ENCODE measurements at regions not wholly inside any gene's neighbourhood (a gene's known extent, or its start where the extent isn't known, plus 50 kb on each side); places are given as distances from the start of the nearest gene placed in this dataset.

DNA sequence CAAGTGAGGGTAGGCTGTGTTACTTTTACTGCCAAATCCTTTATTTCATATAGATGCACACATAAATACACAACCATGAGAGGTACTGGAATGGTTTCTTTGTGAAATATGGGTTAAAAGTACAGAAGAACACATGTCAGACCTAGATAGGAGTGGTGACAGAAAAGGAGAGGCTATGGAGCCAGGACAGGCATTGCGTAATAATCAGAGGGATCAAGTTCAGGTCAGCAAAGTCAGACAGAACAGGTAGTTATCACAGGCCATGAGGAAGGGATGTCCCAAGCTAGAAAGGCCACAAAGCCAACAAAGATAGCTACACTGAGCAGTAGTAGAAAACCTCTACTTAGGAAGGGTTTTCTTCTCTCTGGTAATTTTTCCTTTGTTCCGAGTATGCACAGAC is 272.6 kb downstream of the KCNN2 start:
- TF ChIP-seq, protein P1, sequence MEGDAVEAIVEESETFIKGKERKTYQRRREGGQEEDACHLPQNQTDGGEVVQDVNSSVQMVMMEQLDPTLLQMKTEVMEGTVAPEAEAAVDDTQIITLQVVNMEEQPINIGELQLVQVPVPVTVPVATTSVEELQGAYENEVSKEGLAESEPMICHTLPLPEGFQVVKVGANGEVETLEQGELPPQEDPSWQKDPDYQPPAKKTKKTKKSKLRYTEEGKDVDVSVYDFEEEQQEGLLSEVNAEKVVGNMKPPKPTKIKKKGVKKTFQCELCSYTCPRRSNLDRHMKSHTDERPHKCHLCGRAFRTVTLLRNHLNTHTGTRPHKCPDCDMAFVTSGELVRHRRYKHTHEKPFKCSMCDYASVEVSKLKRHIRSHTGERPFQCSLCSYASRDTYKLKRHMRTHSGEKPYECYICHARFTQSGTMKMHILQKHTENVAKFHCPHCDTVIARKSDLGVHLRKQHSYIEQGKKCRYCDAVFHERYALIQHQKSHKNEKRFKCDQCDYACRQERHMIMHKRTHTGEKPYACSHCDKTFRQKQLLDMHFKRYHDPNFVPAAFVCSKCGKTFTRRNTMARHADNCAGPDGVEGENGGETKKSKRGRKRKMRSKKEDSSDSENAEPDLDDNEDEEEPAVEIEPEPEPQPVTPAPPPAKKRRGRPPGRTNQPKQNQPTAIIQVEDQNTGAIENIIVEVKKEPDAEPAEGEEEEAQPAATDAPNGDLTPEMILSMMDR (IDR thresholded peaks at IDR 0.05; ENCODE audit: low read depth, low read length) = no peak
- no peak overlapping the region for H3K4me3 ChIP-seq (replicated peaks in 1 of 2; ENCODE audit: low read depth in 2 of 2, low read length in 2 of 2)
- DNase-seq (ENCODE audit: low read depth in 2 of 2) = no peak

DNA sequence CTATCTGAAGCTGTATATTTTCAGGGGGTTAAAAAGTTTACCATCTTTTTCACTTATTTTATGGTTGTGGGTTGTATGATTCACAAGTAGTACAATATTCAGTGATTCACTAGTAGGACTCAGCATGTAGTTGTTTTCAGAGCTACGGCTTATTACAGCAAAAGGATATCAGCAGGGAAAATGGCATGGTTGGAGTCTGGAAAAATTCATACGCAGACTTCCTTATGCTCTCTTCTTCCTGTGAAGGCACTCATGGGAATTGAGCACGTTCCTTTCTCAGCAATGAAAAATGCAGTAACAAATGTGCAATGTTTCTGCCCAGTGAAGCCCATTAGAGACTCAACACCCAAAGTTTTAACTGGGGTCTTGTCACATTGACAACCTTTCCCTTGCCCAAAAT is 250.5 kb downstream of the KCNN2 start:
- no peak overlapping the region for H3K4me3 ChIP-seq (replicated peaks in 1 of 2; ENCODE audit: low read depth in 2 of 2, low read length in 2 of 2)
- DNase-seq (ENCODE audit: low read depth in 2 of 2) = no peak
- TF ChIP-seq, protein P1 (IDR thresholded peaks at IDR 0.05; ENCODE audit: low read depth, low read length) = no peak

DNA sequence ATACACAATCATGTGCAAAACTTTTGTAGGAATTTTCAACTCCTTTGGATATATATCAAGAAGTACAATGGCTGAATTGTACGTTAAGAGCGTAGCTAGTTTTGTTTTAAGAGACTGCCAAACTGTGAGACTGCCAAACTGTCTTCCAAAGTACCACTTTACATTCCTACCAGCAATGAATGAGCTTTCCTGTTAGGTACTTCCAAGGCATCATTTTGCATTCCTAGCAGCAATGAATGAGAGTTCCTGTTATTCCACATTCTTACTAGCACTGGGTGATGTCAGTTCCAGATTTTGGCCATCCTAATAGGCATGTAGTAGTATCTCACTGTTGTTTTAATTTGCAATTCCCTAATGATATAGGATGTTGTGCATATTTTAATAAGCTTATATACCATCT is 219.3 kb downstream of the KCNN2 start:
- TF ChIP-seq, protein P1 (IDR thresholded peaks at IDR 0.05; ENCODE audit: low read depth, low read length) = no peak
- DNase-seq (ENCODE audit: low read depth in 2 of 2) = no peak
- H3K4me3 ChIP-seq (replicated peaks in 1 of 2; ENCODE audit: low read depth in 2 of 2, low read length in 2 of 2) = no peak overlapping the region

DNA sequence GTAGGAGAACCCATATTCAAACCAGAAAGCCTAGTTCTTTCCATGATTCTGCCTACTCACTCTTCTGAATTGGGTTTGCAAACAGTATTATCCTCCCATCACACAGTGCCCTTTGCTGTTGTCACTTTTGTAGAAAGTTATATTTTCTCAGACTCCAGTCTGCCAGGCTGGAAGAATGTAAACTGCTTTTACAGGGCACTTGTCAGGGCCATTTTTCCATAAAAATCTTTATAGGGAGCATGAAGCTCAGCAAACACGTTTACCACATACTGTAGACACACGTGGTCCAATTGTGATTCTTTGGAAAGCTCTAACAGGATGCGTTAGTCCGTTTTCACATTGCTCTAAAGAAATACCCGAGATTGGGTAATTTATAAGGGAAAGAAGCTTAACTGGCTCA is 204.0 kb downstream of the KCNN2 start:
- no peak overlapping the region for H3K4me3 ChIP-seq (replicated peaks in 1 of 2; ENCODE audit: low read depth in 2 of 2, low read length in 2 of 2)
- DNase-seq (ENCODE audit: low read depth in 2 of 2) = no peak
- TF ChIP-seq, protein P1 (IDR thresholded peaks at IDR 0.05; ENCODE audit: low read depth, low read length) = no peak

DNA sequence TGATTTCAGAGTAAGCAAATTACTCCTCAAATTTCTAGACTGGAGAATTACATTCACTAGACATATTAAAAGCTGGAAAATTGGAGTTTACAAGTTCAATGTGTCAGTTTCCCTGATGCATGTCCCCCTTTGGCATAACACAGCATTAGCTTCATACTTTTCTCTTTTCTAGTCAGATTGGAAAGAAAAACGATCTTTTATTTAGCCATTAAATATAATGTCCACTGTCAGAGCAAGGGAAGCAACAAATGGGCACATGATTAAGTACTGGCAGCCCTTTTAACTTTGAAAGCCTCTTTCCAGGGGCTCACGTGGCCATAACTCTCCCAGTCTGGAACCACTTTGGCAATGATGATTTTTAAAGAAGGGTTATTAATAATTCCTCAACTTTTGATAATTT is 203.3 kb downstream of the KCNN2 start:
- TF ChIP-seq, protein P1 (IDR thresholded peaks at IDR 0.05; ENCODE audit: low read depth, low read length) = no peak
- H3K4me3 ChIP-seq (replicated peaks in 1 of 2; ENCODE audit: low read depth in 2 of 2, low read length in 2 of 2) = no peak overlapping the region
- DNase-seq (ENCODE audit: low read depth in 2 of 2) = no peak

DNA sequence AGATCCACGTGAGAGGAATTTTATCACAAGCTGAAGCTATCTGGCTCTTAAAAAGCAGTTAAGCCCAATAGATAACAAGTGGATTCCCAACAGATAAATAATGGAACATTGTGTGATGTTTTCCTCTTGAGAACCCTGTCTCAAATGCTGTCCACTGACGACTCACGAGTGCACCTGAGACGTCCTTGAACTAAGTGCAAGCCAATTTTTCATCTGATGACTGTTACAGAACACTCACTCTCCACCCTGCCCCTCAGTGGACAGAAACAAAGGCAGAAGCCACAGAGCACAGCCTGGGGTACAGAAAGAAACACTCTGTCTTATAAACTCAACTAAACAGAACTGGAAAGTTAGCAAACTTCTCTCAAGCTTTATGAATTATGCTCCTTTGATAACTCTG is 199.5 kb downstream of the KCNN2 start:
- TF ChIP-seq, protein P1 (IDR thresholded peaks at IDR 0.05; ENCODE audit: low read depth, low read length) = no peak
- no peak for DNase-seq (ENCODE audit: low read depth in 2 of 2)
- H3K4me3 ChIP-seq (replicated peaks in 1 of 2; ENCODE audit: low read depth in 2 of 2, low read length in 2 of 2) = no peak overlapping the region
